H9 (cell line): ENCODE measurements at regions not wholly inside any gene's neighbourhood (a gene's known extent, or its start where the extent isn't known, plus 50 kb on each side); places are given as distances from the start of the nearest gene placed in this dataset.

Experiments
- DNase-seq: peaks from one replicate; pipeline ENCODE4 v3.0.0-alpha.2; 2017
- H2AFZ ChIP-seq: one replicate; pipeline ENCODE4 v1.6.1; 2013; ENCODE audit warnings: mild to moderate bottlenecking, low read length, control low read depth, moderate library complexity
- H2AK5ac ChIP-seq: 2 replicates; pipeline ENCODE4 v1.6.1; 2013; ENCODE audit warnings: low read length, control low read depth, mixed read lengths; ENCODE audit not compliant: insufficient read length
- H2BK120ac ChIP-seq: one replicate; pipeline ENCODE4 v1.6.1; 2013; ENCODE audit warnings: low read depth, mild to moderate bottlenecking, low read length, control low read depth, inconsistent platforms; ENCODE audit not compliant: poor library complexity, severe bottlenecking
- H2BK12ac ChIP-seq: 2 replicates; pipeline ENCODE4 v1.6.1; 2013; ENCODE audit warnings: low read length, control low read depth, mixed read lengths, low read depth; ENCODE audit not compliant: insufficient read length
- H2BK15ac ChIP-seq: 2 replicates; pipeline ENCODE4 v1.6.1; 2013; ENCODE audit warnings: low read depth, low read length, control low read depth
- H2BK20ac ChIP-seq: one replicate; pipeline ENCODE4 v1.6.1; 2013; ENCODE audit warnings: low read depth, mild to moderate bottlenecking, low read length, control low read depth, inconsistent platforms; ENCODE audit not compliant: poor library complexity, severe bottlenecking
- H2BK5ac ChIP-seq: 2 replicates; pipeline ENCODE4 v1.6.1; 2013; ENCODE audit warnings: low read length, control low read depth, mixed read lengths; ENCODE audit not compliant: insufficient read length
- H3K14ac ChIP-seq: 2 replicates; pipeline ENCODE4 v1.6.1; 2013; ENCODE audit warnings: low read length, control low read depth; ENCODE audit not compliant: insufficient read depth
- H3K18ac ChIP-seq: 2 replicates; pipeline ENCODE4 v1.6.1; 2013; ENCODE audit warnings: low read depth, mild to moderate bottlenecking, mixed read lengths, low read length, control low read depth; ENCODE audit not compliant: insufficient read length
- H3K23ac ChIP-seq: 2 replicates; pipeline ENCODE4 v1.6.1; 2013; ENCODE audit warnings: low read length, control low read depth, mixed read lengths, low read depth; ENCODE audit not compliant: insufficient read length
- H3K23me2 ChIP-seq: 2 replicates; pipeline ENCODE4 v1.6.1; 2013; ENCODE audit warnings: low read depth, mild to moderate bottlenecking, mixed read lengths, low read length, control low read depth; ENCODE audit not compliant: insufficient read length, poor library complexity, severe bottlenecking
- H3K27ac ChIP-seq: 2 replicates; pipeline ENCODE4 v1.5.1; 2013; ENCODE audit warnings: low read length, control low read depth, mixed read lengths, low read depth; ENCODE audit not compliant: insufficient read length
- H3K27me3 ChIP-seq: 2 replicates; pipeline ENCODE4 v1.6.1; 2013; ENCODE audit warnings: low read length, control low read depth, inconsistent platforms; ENCODE audit not compliant: insufficient read depth
- H3K4ac ChIP-seq: 2 replicates; pipeline ENCODE4 v1.6.1; 2013; ENCODE audit warnings: low read depth, mild to moderate bottlenecking, control low read depth, inconsistent platforms, low read length, moderate library complexity
- H3K4me1 ChIP-seq: 2 replicates; pipeline ENCODE4 v1.6.1; 2013; ENCODE audit warnings: low read length, control low read depth, inconsistent platforms; ENCODE audit not compliant: insufficient read depth
- H3K4me2 ChIP-seq: 2 replicates; pipeline ENCODE4 v1.6.1; 2013; ENCODE audit warnings: low read length, control low read depth, mixed read lengths; ENCODE audit not compliant: insufficient read length, insufficient read depth
- H3K56ac ChIP-seq: 2 replicates; pipeline ENCODE4 v1.6.1; 2013; ENCODE audit warnings: low read depth, mild to moderate bottlenecking, mixed read lengths, low read length, control low read depth; ENCODE audit not compliant: insufficient read length
- H3K79me1 ChIP-seq: 2 replicates; pipeline ENCODE4 v1.6.1; 2013; ENCODE audit warnings: low read depth, mild to moderate bottlenecking, moderate library complexity, low read length, control low read depth, inconsistent platforms; ENCODE audit not compliant: insufficient read depth, poor library complexity, severe bottlenecking
- H3K79me2 ChIP-seq: 2 replicates; pipeline ENCODE4 v1.6.1; 2013; ENCODE audit warnings: low read length, control low read depth, inconsistent platforms; ENCODE audit not compliant: insufficient read depth
- H3K9ac ChIP-seq: 2 replicates; pipeline ENCODE4 v1.6.1; 2013; ENCODE audit warnings: low read length, control low read depth, mixed read lengths; ENCODE audit not compliant: insufficient read length; ENCODE audit errors: extremely low read depth
- H3K9me3 ChIP-seq: one replicate; pipeline ENCODE4 v1.6.1; 2013; ENCODE audit warnings: low read depth, low read length, inconsistent platforms; ENCODE audit not compliant: control insufficient read depth
- H3T11ph ChIP-seq: one replicate; pipeline ENCODE4 v1.6.1; 2013; ENCODE audit warnings: mild to moderate bottlenecking, low read length, control low read depth, inconsistent platforms
- H4K20me1 ChIP-seq: one replicate; pipeline ENCODE4 v1.6.1; 2013; ENCODE audit not compliant: control insufficient read depth, insufficient read length, insufficient read depth
- H4K5ac ChIP-seq: 2 replicates; pipeline ENCODE4 v1.6.1; 2013; ENCODE audit warnings: low read depth, mild to moderate bottlenecking, mixed read lengths, low read length, control low read depth; ENCODE audit not compliant: insufficient read length
- H4K8ac ChIP-seq: replicated peaks from 2 replicates; pipeline ENCODE4 v1.6.1; 2013; ENCODE audit warnings: low read length, control low read depth, mixed read lengths, low read depth; ENCODE audit not compliant: insufficient read length
- H4K91ac ChIP-seq: 2 replicates; pipeline ENCODE4 v1.6.1; 2013; ENCODE audit warnings: low read depth, mild to moderate bottlenecking, moderate library complexity, mixed read lengths, low read length, control low read depth; ENCODE audit not compliant: insufficient read length
- H3K27ac Mint-ChIP-seq, 3 experiments: 2 replicates in 2 of 3; 3 replicates in 1 of 3; pipeline ENCODE4 v1.8.0; 2020 to 2021; ENCODE audit warnings: mixed read lengths in 3 of 3, mild to moderate bottlenecking in 1 of 3, moderate library complexity in 1 of 3
- H3K27me3 Mint-ChIP-seq: 2 replicates; pipeline ENCODE4 v1.8.0; 2021; ENCODE audit warnings: low read depth, mild to moderate bottlenecking, moderate library complexity, mixed read lengths
- H3K36me3 Mint-ChIP-seq, 3 experiments: 2 replicates in 2 of 3; 3 replicates in 1 of 3; pipeline ENCODE4 v1.8.0; 2020 to 2021; ENCODE audit warnings: low read depth in 3 of 3, mixed read lengths in 3 of 3; ENCODE audit not compliant: insufficient read depth in 1 of 3
- H3K4me1 Mint-ChIP-seq, 2 experiments: 2 replicates each; pipeline ENCODE4 v1.8.0; 2020; ENCODE audit warnings: mixed read lengths in 2 of 2
- H3K4me3 Mint-ChIP-seq, 2 experiments: 2 replicates in 1 of 2; 3 replicates in 1 of 2; pipeline ENCODE4 v1.8.0; 2020 to 2021; ENCODE audit warnings: mild to moderate bottlenecking in 2 of 2, mixed read lengths in 2 of 2, moderate library complexity in 1 of 2
- H3K9me3 Mint-ChIP-seq, 2 experiments: 2 replicates in 1 of 2; 3 replicates in 1 of 2; pipeline ENCODE4 v1.8.0; 2020; ENCODE audit warnings: mild to moderate bottlenecking in 2 of 2, mixed read lengths in 2 of 2, moderate library complexity in 1 of 2
- WGBS: extraction: QIAGEN DNeasy Blood & Tissue Kit; methylation state at CpG from one replicate; pipeline ENCODE4 v1.1.7; 2013; ENCODE audit warnings: missing lambda C conversion rate, low lambda C conversion rate, mixed read lengths; ENCODE audit not compliant: insufficient read length; ENCODE audit errors: extremely low coverage; 5-methylcytosine and 5-hydroxymethylcytosine counted together
- TF ChIP-seq, protein P1 (sequence below): fragments of 200-600 bp; sonication (generic); conservative IDR thresholded peaks from 3 replicates; pipeline ENCODE4 v1.8.0; 2021; ENCODE audit warnings: antibody characterized with exemption, mild to moderate bottlenecking

DNA sequence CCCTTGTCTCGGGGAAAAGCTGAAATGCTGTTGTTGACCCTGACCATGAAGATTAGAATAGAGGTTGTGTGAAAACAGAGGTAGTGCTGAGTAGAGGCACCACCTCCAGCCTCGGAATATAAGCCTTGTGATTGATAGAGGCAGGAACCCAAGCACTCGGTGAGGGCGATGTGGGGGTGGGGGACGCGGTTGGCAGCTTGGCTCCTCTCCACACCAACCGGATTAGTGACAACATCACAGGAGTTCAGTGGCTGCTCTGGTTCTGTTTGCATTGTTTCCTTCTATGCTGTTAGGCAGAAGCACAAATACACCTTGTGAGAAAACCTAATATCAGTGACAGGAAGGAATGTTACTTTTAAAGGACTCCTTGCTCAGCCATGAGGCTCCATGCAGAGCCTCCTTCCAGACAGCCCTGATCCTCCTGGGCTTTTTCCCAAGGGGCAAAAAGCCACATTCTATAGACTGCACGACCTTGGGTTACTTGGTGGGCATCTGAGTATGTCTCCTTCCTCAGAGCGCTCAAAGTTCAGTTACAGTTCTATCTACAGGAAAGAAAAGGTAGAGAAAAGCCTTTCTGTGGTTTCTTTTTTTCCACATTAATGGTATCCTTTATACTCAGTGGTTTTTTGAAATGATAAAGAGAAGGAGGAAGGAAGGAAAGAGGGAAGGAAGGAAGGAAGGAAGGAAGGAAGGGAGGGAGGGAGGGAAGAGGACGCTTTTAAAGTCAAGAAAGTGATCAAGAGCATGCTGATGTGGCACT, 150.4 kb upstream of the NOCT start:
- no peak overlapping the region for H2BK15ac ChIP-seq
- H2BK120ac ChIP-seq: no peak overlapping the region
- H3K36me3 Mint-ChIP-seq: no peaks in the 10 kb centered on the region
- H4K91ac ChIP-seq: no peak overlapping the region
- H3K56ac ChIP-seq: no peak overlapping the region
- no peaks in the 10 kb centered on the region; the same call in 1 of the 2 replicates for H3K27me3 ChIP-seq
- TF ChIP-seq, protein P1, sequence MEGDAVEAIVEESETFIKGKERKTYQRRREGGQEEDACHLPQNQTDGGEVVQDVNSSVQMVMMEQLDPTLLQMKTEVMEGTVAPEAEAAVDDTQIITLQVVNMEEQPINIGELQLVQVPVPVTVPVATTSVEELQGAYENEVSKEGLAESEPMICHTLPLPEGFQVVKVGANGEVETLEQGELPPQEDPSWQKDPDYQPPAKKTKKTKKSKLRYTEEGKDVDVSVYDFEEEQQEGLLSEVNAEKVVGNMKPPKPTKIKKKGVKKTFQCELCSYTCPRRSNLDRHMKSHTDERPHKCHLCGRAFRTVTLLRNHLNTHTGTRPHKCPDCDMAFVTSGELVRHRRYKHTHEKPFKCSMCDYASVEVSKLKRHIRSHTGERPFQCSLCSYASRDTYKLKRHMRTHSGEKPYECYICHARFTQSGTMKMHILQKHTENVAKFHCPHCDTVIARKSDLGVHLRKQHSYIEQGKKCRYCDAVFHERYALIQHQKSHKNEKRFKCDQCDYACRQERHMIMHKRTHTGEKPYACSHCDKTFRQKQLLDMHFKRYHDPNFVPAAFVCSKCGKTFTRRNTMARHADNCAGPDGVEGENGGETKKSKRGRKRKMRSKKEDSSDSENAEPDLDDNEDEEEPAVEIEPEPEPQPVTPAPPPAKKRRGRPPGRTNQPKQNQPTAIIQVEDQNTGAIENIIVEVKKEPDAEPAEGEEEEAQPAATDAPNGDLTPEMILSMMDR: no peak
- no peak overlapping the region for H2AFZ ChIP-seq
- H3T11ph ChIP-seq: no peak overlapping the region
- H4K20me1 ChIP-seq: no peaks in the 10 kb centered on the region
- DNase-seq: no peak
- H3K27ac ChIP-seq: no peak overlapping the region
- H2BK20ac ChIP-seq: no peak overlapping the region
- H3K27me3 Mint-ChIP-seq: peaks cover 2% of the 10 kb centered on the region; the same call in 1 of the 2 replicates
- H3K79me1 ChIP-seq: no peaks in the 10 kb centered on the region
- no CpG with 5 or more reads among the region's 10 CpGs for WGBS
- H3K4me1 Mint-ChIP-seq: peaks cover 10 to 13% of the 10 kb centered on the region in 2 experiments
- H3K14ac ChIP-seq: no peak overlapping the region
- no peak overlapping the region for H3K18ac ChIP-seq
- no peaks in the 10 kb centered on the region for H3K9me3 Mint-ChIP-seq
- no peak overlapping the region for H2BK5ac ChIP-seq
- H3K4me1 ChIP-seq: no peaks in the 10 kb centered on the region
- no peaks in the 10 kb centered on the region for H3K23me2 ChIP-seq
- no peaks in the 10 kb centered on the region for H3K9me3 ChIP-seq
- H3K4ac ChIP-seq: no peak overlapping the region
- H4K5ac ChIP-seq: no peak overlapping the region
- H4K8ac ChIP-seq: no peak overlapping the region
- H3K27ac Mint-ChIP-seq: no peak overlapping the region
- no peak overlapping the region for H3K23ac ChIP-seq
- no peak overlapping the region for H3K4me3 Mint-ChIP-seq
- no peak overlapping the region for H3K4me2 ChIP-seq
- H2AK5ac ChIP-seq: no peak overlapping the region
- H3K79me2 ChIP-seq: no peaks in the 10 kb centered on the region
- no peak overlapping the region for H3K9ac ChIP-seq
- no peak overlapping the region for H2BK12ac ChIP-seq
